ENCODE measurements at regions not wholly inside any gene's neighbourhood (a gene's known extent, or its start where the extent isn't known, plus 50 kb on each side); places are given as distances from the start of the nearest gene placed in this dataset.

DNA sequence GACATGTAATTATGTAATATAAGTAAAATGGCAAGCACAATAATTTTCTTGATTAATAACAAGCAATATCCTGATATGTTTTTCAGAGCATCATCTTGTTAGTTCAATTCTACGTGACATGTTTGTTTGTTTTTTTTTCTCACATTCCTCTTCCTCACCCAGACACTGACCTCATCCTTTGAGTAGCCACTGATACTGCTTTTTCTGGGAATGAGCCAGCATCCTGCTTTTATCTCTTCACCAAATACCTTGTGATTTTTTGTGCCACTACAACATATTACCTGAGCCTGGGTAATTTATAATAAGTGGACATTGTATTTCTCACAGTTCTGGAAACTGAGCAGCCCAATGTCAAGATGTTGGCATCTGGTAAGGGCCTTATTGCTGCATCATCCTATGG lies 484.0 kb downstream of the NAF1 start:
- TF ChIP-seq CTCF (conservative IDR thresholded peaks at IDR 0.05; ENCODE audit: low read depth, low read length) (no peak), EZH2 (IDR thresholded peaks at IDR 0.05; ENCODE audit: borderline replicate concordance, low read depth, low read length, poor library complexity, severe bottlenecking) (no peak)

Measured in A673 (cell line).